Retinal pigment epithelial cell (primary cell): ENCODE measurements at regions not wholly inside any gene's neighbourhood (a gene's known extent, or its start where the extent isn't known, plus 50 kb on each side); places are given as distances from the start of the nearest gene placed in this dataset.

Experiments
- DNase-seq: peaks from one replicate; pipeline ENCODE4 v3.0.0-alpha.2; 2010; ENCODE audit warnings: low read depth
- H3K4me3 ChIP-seq: 2 replicates; pipeline ENCODE4 v1.5.1; 2011; ENCODE audit warnings: mild to moderate bottlenecking, low read length, control low read depth, moderate library complexity
- CTCF ChIP-seq: conservative IDR thresholded peaks from 2 replicates; pipeline ENCODE4 v1.5.1; 2011; ENCODE audit warnings: low read depth, low read length, control low read depth, inconsistent platforms

- peak; percentile 71 for DNase-seq
- H3K4me3 ChIP-seq: no peak overlapping the region
- no peak for TF ChIP-seq CTCF
Measured at GRCh38 chr2:215609089-215610032, 173.5 kb upstream of the FN1 start.

- H3K4me3 ChIP-seq: no peak overlapping the region
- TF ChIP-seq CTCF: no peak
- no peak for DNase-seq
Measured at GRCh38 chr2:215607766-215608165, 171.9 kb upstream of the FN1 start.

GRCh38 chr2:215606219-215606618 is 170.4 kb upstream of the FN1 start:
- no peak for DNase-seq
- H3K4me3 ChIP-seq: no peak overlapping the region
- no peak for TF ChIP-seq CTCF

- TF ChIP-seq CTCF: no peak
- no peak for DNase-seq
- no peak overlapping the region for H3K4me3 ChIP-seq
Measured at GRCh38 chr2:215605214-215605613, 169.3 kb upstream of the FN1 start.

GRCh38 chr2:215604606-215605005 is 168.7 kb upstream of the FN1 start:
- DNase-seq: no peak
- TF ChIP-seq CTCF: no peak
- H3K4me3 ChIP-seq: no peak overlapping the region

- no peak for TF ChIP-seq CTCF
- no peak for DNase-seq
Measured at GRCh38 chr2:215603440-215603839, 167.6 kb upstream of the FN1 start.

GRCh38 chr2:215602997-215603396 is 167.1 kb upstream of the FN1 start:
- H3K4me3 ChIP-seq: no peak overlapping the region
- TF ChIP-seq CTCF: no peak
- DNase-seq: no peak

More at GRCh38 chr2:215603440-215603839, 167.6 kb upstream of the FN1 start:
- H3K4me3 ChIP-seq: no peak overlapping the region
